ENCODE measurements at regions not wholly inside any gene's neighbourhood (a gene's known extent, or its start where the extent isn't known, plus 50 kb on each side); places are given as distances from the start of the nearest gene placed in this dataset.

DNA sequence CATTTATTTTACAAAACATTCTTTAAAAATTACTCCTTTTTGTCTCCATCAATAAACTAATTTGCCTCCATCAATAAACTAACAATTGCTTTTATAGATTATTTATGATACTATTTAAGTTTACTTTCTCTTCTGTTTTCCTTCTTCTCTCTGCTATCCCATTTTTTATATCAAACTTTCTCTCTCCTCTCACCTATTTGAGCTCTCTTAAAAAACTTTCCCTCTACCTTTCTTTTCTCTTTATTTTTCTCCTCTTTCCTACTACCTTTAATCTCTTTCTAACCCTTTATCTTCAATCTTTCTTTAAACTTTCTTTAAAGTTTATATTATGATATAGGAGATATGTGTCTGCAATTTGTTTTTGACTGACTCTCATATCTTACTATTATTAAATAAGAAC lies 566.4 kb downstream of the DACH1 start:
- TF ChIP-seq, protein P1, sequence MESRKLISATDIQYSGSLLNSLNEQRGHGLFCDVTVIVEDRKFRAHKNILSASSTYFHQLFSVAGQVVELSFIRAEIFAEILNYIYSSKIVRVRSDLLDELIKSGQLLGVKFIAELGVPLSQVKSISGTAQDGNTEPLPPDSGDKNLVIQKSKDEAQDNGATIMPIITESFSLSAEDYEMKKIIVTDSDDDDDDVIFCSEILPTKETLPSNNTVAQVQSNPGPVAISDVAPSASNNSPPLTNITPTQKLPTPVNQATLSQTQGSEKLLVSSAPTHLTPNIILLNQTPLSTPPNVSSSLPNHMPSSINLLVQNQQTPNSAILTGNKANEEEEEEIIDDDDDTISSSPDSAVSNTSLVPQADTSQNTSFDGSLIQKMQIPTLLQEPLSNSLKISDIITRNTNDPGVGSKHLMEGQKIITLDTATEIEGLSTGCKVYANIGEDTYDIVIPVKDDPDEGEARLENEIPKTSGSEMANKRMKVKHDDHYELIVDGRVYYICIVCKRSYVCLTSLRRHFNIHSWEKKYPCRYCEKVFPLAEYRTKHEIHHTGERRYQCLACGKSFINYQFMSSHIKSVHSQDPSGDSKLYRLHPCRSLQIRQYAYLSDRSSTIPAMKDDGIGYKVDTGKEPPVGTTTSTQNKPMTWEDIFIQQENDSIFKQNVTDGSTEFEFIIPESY (IDR thresholded peaks at IDR 0.05; ENCODE audit: borderline replicate concordance, low read depth) = no peak
- TF ChIP-seq MXI1 (IDR thresholded peaks at IDR 0.05; ENCODE audit: low read depth, low read length) (no peak), RAD21 (IDR thresholded peaks at IDR 0.05; ENCODE audit: low read length) (no peak)
- TF ChIP-seq, protein P2, sequence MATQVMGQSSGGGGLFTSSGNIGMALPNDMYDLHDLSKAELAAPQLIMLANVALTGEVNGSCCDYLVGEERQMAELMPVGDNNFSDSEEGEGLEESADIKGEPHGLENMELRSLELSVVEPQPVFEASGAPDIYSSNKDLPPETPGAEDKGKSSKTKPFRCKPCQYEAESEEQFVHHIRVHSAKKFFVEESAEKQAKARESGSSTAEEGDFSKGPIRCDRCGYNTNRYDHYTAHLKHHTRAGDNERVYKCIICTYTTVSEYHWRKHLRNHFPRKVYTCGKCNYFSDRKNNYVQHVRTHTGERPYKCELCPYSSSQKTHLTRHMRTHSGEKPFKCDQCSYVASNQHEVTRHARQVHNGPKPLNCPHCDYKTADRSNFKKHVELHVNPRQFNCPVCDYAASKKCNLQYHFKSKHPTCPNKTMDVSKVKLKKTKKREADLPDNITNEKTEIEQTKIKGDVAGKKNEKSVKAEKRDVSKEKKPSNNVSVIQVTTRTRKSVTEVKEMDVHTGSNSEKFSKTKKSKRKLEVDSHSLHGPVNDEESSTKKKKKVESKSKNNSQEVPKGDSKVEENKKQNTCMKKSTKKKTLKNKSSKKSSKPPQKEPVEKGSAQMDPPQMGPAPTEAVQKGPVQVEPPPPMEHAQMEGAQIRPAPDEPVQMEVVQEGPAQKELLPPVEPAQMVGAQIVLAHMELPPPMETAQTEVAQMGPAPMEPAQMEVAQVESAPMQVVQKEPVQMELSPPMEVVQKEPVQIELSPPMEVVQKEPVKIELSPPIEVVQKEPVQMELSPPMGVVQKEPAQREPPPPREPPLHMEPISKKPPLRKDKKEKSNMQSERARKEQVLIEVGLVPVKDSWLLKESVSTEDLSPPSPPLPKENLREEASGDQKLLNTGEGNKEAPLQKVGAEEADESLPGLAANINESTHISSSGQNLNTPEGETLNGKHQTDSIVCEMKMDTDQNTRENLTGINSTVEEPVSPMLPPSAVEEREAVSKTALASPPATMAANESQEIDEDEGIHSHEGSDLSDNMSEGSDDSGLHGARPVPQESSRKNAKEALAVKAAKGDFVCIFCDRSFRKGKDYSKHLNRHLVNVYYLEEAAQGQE (IDR thresholded peaks at IDR 0.05; ENCODE audit: low read depth, low read length) = no peak
